GM23338 (cell line): ENCODE measurements at regions not wholly inside any gene's neighbourhood (a gene's known extent, or its start where the extent isn't known, plus 50 kb on each side); places are given as distances from the start of the nearest gene placed in this dataset.

ENCODE experiments used
- ATAC-seq: fragments of 200-7000 bp; cut with Tn5 transposase; 3 replicates; pipeline ENCODE4 v1.9.1; 2020
- DNase-seq: peaks from one replicate; pipeline ENCODE4 v3.0.0-alpha.2; 2015; ENCODE audit warnings: low spot score
- H2AFZ ChIP-seq: fragments of 200-600 bp; sonication (generic); 2 replicates; pipeline ENCODE4 v1.8.0; 2016; ENCODE audit warnings: antibody characterized with exemption, mild to moderate bottlenecking, moderate library complexity
- H3F3A ChIP-seq: fragments of 200-600 bp; sonication (generic); replicated peaks from 2 replicates; pipeline ENCODE4 v1.8.0; 2017; ENCODE audit warnings: antibody characterized with exemption, mixed run types, low read depth
- H3K27ac ChIP-seq: fragments of 200-600 bp; sonication (generic); 2 replicates; pipeline ENCODE4 v1.6.1; 2016; ENCODE audit warnings: low read depth
- H3K27me3 ChIP-seq: fragments of 200-600 bp; sonication (generic); 2 replicates; pipeline ENCODE4 v1.8.0; 2016; ENCODE audit warnings: mild to moderate bottlenecking, mixed run types, moderate library complexity; ENCODE audit not compliant: insufficient read depth
- H3K36me3 ChIP-seq: fragments of 200-600 bp; sonication (generic); 2 replicates; pipeline ENCODE4 v1.8.0; 2016; ENCODE audit warnings: mild to moderate bottlenecking; ENCODE audit not compliant: insufficient read depth
- H3K4me1 ChIP-seq: fragments of 200-600 bp; sonication (generic); 2 replicates; pipeline ENCODE4 v1.8.0; 2016; ENCODE audit warnings: mild to moderate bottlenecking, moderate library complexity; ENCODE audit not compliant: insufficient read depth
- H3K4me2 ChIP-seq: fragments of 200-600 bp; sonication (generic); 2 replicates; pipeline ENCODE4 v1.7.1; 2017; ENCODE audit warnings: mixed run types
- H3K4me3 ChIP-seq: fragments of 200-600 bp; sonication (generic); 2 replicates; pipeline ENCODE4 v1.6.1; 2016; ENCODE audit warnings: mixed run types
- H3K79me2 ChIP-seq: fragments of 200-600 bp; sonication (generic); replicated peaks from 2 replicates; pipeline ENCODE4 v1.8.0; 2017; ENCODE audit warnings: mild to moderate bottlenecking; ENCODE audit not compliant: insufficient read depth
- H3K9me2 ChIP-seq: fragments of 200-600 bp; sonication (generic); 2 replicates; pipeline ENCODE4 v1.8.0; 2017; ENCODE audit not compliant: insufficient read depth
- H4K20me1 ChIP-seq: fragments of 200-600 bp; sonication (generic); replicated peaks from 2 replicates; pipeline ENCODE4 v1.8.0; 2017; ENCODE audit warnings: mild to moderate bottlenecking; ENCODE audit not compliant: insufficient read depth
- H3K27ac Mint-ChIP-seq: 2 replicates; pipeline ENCODE4 v1.8.0; 2020; ENCODE audit warnings: inconsistent platforms, mild to moderate bottlenecking, moderate library complexity, mixed read lengths
- H3K27me3 Mint-ChIP-seq: 3 replicates; pipeline ENCODE4 v1.8.0; 2022; ENCODE audit warnings: low read depth, mild to moderate bottlenecking, moderate library complexity, mixed read lengths, inconsistent platforms; ENCODE audit not compliant: insufficient read depth, poor library complexity
- H3K36me3 Mint-ChIP-seq: 3 replicates; pipeline ENCODE4 v1.8.0; 2021; ENCODE audit warnings: low read depth, mild to moderate bottlenecking, inconsistent platforms, moderate library complexity, mixed read lengths
- H3K4me1 Mint-ChIP-seq: 3 replicates; pipeline ENCODE4 v1.8.0; 2020; ENCODE audit warnings: mild to moderate bottlenecking, inconsistent platforms, mixed read lengths
- H3K4me3 Mint-ChIP-seq: 3 replicates; pipeline ENCODE4 v1.8.0; 2021; ENCODE audit warnings: moderate library complexity, mild to moderate bottlenecking, inconsistent platforms, mixed read lengths
- H3K9me3 Mint-ChIP-seq: 3 replicates; pipeline ENCODE4 v1.8.0; 2020; ENCODE audit warnings: moderate library complexity, mild to moderate bottlenecking, inconsistent platforms, mixed read lengths
- CREB1 ChIP-seq: fragments of 250-450 bp; sonication (Bioruptor Pico); IDR thresholded peaks from 2 replicates; pipeline ENCODE4 v1.5.0; 2020; ENCODE audit warnings: low read depth, mild to moderate bottlenecking, moderate library complexity
- EZH2 ChIP-seq: fragments of 200-600 bp; sonication (generic); IDR thresholded peaks from one replicate; pipeline ENCODE4 v1.8.0; 2017; ENCODE audit warnings: antibody characterized with exemption, mild to moderate bottlenecking, low read depth; ENCODE audit not compliant: unreplicated experiment
- JUNB ChIP-seq: IDR thresholded peaks from one replicate; pipeline ENCODE4 v1.6.1; 2016; ENCODE audit warnings: antibody characterized with exemption; ENCODE audit not compliant: unreplicated experiment
- REST ChIP-seq: IDR thresholded peaks from one replicate; pipeline ENCODE4 v1.6.1; 2018; ENCODE audit warnings: antibody characterized with exemption; ENCODE audit not compliant: unreplicated experiment
- ZNF114 ChIP-seq: fragments of 250-450 bp; sonication (Bioruptor Pico); IDR thresholded peaks from 2 replicates; pipeline ENCODE4 v1.5.0; 2020; ENCODE audit warnings: mild to moderate bottlenecking, moderate library complexity
- ZNF331 ChIP-seq: fragments of 250-450 bp; sonication (Bioruptor Pico); IDR thresholded peaks from 2 replicates; pipeline ENCODE4 v1.5.0; 2020; ENCODE audit warnings: low read depth, mild to moderate bottlenecking, moderate library complexity
- TF ChIP-seq, protein P1 (sequence below): fragments of 250-450 bp; sonication (Bioruptor Pico); IDR thresholded peaks from 2 replicates; pipeline ENCODE4 v1.5.0; 2020; ENCODE audit warnings: mild to moderate bottlenecking, moderate library complexity
- TF ChIP-seq, protein P2 (sequence below): IDR thresholded peaks from 2 replicates; pipeline ENCODE4 v1.6.1; 2016; ENCODE audit warnings: antibody characterized with exemption

DNA sequence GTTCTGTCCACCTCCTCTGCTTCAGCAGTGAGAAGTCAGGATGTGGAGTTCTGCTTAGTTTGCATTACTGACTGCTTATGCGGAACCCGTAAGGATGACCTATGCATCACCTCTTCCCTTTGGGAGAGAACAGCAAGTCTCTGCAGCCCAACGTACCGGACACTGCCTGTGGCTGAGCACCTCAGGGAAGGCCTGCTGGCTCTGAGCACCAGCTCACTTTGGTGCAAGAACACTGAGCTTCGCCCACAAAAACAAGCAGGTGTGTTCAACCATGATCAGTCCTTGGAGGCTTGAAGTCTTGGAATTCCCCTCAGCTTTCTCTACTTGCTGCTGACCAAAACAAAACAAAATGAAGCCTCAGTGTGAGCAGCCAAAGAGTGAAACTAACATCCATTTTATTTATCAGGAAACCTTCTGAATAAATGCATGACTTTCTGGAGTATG lies 52.7 kb upstream of the NCK2 start:
- Histone ChIP-seq H3K9me2 (peaks cover 6% of the 10 kb centered on the region), H3K27ac (no peak overlapping the region), H3K4me1 (no peaks in the 10 kb centered on the region), H3K27me3 (no peaks in the 10 kb centered on the region), H3F3A (no peaks in the 10 kb centered on the region), H3K36me3 (no peaks in the 10 kb centered on the region), H3K4me3 (no peak overlapping the region), H3K79me2 (no peaks in the 10 kb centered on the region), H2AFZ (peak overlapping the region; percentile 1; the same call in 1 of the 2 replicates), H3K4me2 (no peak overlapping the region), H4K20me1 (no peaks in the 10 kb centered on the region)
- Mint-ChIP-seq H3K4me1 (peaks cover 14% of the 10 kb centered on the region), H3K36me3 (no peaks in the 10 kb centered on the region), H3K9me3 (no peaks in the 10 kb centered on the region), H3K27ac (no peak overlapping the region), H3K27me3 (peaks cover 5% of the 10 kb centered on the region), H3K4me3 (no peak overlapping the region)
- ATAC-seq (peak; percentile 38), DNase-seq (no peak)
- TF ChIP-seq, protein P1, sequence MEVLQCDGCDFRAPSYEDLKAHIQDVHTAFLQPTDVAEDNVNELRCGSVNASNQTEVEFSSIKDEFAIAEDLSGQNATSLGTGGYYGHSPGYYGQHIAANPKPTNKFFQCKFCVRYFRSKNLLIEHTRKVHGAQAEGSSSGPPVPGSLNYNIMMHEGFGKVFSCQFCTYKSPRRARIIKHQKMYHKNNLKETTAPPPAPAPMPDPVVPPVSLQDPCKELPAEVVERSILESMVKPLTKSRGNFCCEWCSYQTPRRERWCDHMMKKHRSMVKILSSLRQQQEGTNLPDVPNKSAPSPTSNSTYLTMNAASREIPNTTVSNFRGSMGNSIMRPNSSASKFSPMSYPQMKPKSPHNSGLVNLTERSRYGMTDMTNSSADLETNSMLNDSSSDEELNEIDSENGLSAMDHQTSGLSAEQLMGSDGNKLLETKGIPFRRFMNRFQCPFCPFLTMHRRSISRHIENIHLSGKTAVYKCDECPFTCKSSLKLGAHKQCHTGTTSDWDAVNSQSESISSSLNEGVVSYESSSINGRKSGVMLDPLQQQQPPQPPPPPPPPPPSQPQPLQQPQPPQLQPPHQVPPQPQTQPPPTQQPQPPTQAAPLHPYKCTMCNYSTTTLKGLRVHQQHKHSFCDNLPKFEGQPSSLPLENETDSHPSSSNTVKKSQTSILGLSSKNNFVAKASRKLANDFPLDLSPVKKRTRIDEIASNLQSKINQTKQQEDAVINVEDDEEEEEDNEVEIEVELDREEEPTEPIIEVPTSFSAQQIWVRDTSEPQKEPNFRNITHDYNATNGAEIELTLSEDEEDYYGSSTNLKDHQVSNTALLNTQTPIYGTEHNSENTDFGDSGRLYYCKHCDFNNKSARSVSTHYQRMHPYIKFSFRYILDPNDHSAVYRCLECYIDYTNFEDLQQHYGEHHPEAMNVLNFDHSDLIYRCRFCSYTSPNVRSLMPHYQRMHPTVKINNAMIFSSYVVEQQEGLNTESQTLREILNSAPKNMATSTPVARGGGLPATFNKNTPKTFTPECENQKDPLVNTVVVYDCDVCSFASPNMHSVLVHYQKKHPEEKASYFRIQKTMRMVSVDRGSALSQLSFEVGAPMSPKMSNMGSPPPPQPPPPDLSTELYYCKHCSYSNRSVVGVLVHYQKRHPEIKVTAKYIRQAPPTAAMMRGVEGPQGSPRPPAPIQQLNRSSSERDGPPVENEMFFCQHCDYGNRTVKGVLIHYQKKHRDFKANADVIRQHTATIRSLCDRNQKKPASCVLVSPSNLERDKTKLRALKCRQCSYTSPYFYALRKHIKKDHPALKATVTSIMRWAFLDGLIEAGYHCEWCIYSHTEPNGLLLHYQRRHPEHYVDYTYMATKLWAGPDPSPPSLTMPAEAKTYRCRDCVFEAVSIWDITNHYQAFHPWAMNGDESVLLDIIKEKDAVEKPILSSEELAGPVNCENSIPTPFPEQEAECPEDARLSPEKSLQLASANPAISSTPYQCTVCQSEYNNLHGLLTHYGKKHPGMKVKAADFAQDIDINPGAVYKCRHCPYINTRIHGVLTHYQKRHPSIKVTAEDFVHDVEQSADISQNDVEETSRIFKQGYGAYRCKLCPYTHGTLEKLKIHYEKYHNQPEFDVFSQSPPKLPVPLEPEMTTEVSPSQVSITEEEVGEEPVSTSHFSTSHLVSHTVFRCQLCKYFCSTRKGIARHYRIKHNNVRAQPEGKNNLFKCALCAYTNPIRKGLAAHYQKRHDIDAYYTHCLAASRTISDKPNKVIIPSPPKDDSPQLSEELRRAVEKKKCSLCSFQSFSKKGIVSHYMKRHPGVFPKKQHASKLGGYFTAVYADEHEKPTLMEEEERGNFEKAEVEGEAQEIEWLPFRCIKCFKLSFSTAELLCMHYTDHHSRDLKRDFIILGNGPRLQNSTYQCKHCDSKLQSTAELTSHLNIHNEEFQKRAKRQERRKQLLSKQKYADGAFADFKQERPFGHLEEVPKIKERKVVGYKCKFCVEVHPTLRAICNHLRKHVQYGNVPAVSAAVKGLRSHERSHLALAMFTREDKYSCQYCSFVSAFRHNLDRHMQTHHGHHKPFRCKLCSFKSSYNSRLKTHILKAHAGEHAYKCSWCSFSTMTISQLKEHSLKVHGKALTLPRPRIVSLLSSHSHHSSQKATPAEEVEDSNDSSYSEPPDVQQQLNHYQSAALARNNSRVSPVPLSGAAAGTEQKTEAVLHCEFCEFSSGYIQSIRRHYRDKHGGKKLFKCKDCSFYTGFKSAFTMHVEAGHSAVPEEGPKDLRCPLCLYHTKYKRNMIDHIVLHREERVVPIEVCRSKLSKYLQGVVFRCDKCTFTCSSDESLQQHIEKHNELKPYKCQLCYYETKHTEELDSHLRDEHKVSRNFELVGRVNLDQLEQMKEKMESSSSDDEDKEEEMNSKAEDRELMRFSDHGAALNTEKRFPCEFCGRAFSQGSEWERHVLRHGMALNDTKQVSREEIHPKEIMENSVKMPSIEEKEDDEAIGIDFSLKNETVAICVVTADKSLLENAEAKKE (CRISPR knock-in tag), result no peak
- TF ChIP-seq JUNB, result no peak
- TF ChIP-seq ZNF114, result no peak
- no peak for TF ChIP-seq REST
- TF ChIP-seq, protein P2, sequence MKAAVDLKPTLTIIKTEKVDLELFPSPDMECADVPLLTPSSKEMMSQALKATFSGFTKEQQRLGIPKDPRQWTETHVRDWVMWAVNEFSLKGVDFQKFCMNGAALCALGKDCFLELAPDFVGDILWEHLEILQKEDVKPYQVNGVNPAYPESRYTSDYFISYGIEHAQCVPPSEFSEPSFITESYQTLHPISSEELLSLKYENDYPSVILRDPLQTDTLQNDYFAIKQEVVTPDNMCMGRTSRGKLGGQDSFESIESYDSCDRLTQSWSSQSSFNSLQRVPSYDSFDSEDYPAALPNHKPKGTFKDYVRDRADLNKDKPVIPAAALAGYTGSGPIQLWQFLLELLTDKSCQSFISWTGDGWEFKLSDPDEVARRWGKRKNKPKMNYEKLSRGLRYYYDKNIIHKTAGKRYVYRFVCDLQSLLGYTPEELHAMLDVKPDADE, result no peak
- no peak for TF ChIP-seq CREB1 (CRISPR knock-in tag)
- TF ChIP-seq ZNF331 (CRISPR knock-in tag), result no peak
- no peak for TF ChIP-seq EZH2
